ENCODE measurements at regions not wholly inside any gene's neighbourhood (a gene's known extent, or its start where the extent isn't known, plus 50 kb on each side); places are given as distances from the start of the nearest gene placed in this dataset.

- TF ChIP-seq CTCF (optimal IDR thresholded peaks at IDR 0.05 in 1 of 3, IDR thresholded peaks at IDR 0.05 in 1 of 3, conservative IDR thresholded peaks at IDR 0.05 in 1 of 3; ENCODE audit: extremely low read depth in 1 of 3, insufficient read depth in 2 of 3, low read length in 3 of 3) (no peak), EZH2 (IDR thresholded peaks at IDR 0.05; ENCODE audit: low read length) (no peak)
These were observed 669.0 kb upstream of the CA10 start for GRCh38 chr17:52827526-52827925.
